ENCODE measurements at regions not wholly inside any gene's neighbourhood (a gene's known extent, or its start where the extent isn't known, plus 50 kb on each side); places are given as distances from the start of the nearest gene placed in this dataset.

DNA sequence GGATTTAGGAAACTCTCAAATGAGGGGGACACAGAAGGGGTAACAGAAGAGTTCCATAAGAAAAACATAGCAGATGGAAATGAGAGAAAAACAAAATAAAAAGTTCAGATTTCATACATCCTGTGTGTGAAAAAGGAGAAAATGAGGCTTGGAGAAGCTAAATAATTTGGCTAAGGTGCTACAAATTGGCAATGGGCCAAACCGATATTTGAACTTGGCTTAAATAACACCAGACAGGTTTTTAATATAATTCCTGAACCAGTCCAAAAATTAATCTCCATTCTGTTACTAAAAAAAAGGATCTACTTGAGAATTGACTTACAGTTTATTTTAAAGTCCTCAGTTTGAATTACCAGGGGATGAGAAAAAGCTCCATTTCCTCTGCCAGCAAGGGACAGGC lies 342.9 kb upstream of the DPH6 start:
- no peaks in the 10 kb centered on the region for H3K36me3 Mint-ChIP-seq
- no peaks in the 10 kb centered on the region for H3K27me3 Mint-ChIP-seq
- no peak overlapping the region for H3K27ac Mint-ChIP-seq
- H3K4me1 Mint-ChIP-seq: no peaks in the 10 kb centered on the region
- H3K4me3 Mint-ChIP-seq: no peak overlapping the region
- peaks cover 0 to 9% (median 2%) of the 10 kb centered on the region in 3 donors for H3K9me3 Mint-ChIP-seq

GRCh38 chr15:35907511-35907910 lies 361.5 kb upstream of the DPH6 start:
- Mint-ChIP-seq H3K4me3 (no peak overlapping the region), H3K4me1 (no peaks in the 10 kb centered on the region), H3K36me3 (no peaks in the 10 kb centered on the region), H3K27me3 (no peaks in the 10 kb centered on the region), H3K27ac (no peak overlapping the region), H3K9me3 (peaks cover 0 to 4% (median 0%) of the 10 kb centered on the region in 3 donors)

DNA sequence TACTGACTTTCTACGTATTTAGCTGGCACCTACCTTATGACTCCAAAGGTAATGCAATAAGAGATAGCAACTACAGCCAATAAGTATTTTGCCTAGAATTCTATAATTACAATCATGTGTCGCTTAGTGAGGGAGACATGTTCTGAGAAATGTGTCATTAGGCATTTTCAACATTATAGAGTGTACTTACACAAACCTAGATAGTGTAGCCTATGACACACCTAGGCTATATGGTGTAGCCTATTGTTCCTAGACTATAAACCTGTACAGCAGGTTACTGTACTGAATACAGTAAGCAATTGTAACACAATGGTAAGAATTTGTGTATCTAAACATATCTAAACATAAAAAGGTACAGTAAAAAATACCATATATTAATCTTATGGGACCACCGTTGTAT lies 363.4 kb upstream of the DPH6 start:
- H3K9me3 Mint-ChIP-seq: peaks cover 0 to 2% (median 0%) of the 10 kb centered on the region in 3 donors
- no peak overlapping the region for H3K27ac Mint-ChIP-seq
- no peaks in the 10 kb centered on the region for H3K27me3 Mint-ChIP-seq
- H3K36me3 Mint-ChIP-seq: no peaks in the 10 kb centered on the region
- no peaks in the 10 kb centered on the region for H3K4me1 Mint-ChIP-seq
- H3K4me3 Mint-ChIP-seq: no peak overlapping the region

DNA sequence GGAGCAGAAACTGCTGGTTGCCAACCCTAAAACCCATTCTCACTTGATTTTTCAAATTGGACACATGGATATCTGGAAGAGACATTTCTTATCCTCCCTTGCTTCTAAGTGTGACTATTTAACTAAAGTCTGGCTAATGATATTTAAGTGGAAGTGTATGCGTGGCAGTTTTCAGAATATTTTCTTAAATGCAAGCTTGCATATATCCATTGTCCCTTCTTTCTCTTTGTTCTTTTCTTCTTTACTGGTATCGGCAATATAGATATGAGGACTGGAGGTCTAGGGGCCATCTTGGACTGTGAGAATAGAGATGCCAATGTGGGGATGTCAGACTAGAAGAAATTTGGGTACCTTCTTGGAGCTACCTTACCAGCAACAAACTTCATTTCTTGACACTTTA lies 364.3 kb upstream of the DPH6 start:
- H3K4me3 Mint-ChIP-seq: no peak overlapping the region
- peaks cover 2 to 6% (median 2%) of the 10 kb centered on the region in 3 donors for H3K9me3 Mint-ChIP-seq
- H3K27ac Mint-ChIP-seq: no peak overlapping the region
- H3K36me3 Mint-ChIP-seq: no peaks in the 10 kb centered on the region
- H3K4me1 Mint-ChIP-seq: no peaks in the 10 kb centered on the region
- no peaks in the 10 kb centered on the region for H3K27me3 Mint-ChIP-seq

DNA sequence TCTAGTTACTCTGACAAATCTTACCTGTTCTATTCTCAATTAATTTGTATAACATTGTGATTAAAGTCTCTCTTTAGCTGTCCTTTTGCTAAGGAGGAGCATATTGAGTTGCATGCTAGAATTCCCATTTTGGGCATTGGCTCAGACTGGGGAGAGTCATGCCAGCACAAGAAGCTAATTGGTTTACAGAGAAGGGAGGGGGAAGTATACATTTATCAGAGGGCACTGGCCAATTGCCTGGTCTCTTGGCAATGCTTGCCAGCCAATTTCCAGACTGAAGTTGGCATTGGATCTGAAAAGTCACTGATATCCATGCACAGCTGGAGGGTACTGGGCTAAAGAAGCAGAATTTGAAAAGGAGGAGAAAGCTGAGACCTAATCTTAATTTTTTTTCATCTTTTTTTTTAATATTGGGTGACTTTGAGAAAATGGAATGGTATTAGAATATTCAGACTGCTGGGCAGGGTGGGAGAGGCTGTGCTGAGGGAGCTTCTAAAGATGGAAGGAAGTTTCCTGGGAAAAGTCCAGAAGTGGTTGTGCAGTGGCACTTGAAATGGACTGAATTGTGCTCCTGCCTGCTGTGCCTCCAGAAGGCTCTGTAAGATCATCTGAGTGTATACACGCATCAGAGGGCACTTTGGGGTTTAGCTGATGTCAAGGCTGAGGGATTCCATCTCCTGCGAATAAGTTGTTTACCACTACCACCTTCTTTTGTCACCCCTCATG lies 365.2 kb upstream of the DPH6 start:
- H3K4me3 Mint-ChIP-seq: no peak overlapping the region
- H3K36me3 Mint-ChIP-seq: no peaks in the 10 kb centered on the region
- no peak overlapping the region for H3K27ac Mint-ChIP-seq
- peaks cover 2 to 8% (median 5%) of the 10 kb centered on the region in 3 donors for H3K9me3 Mint-ChIP-seq
- no peaks in the 10 kb centered on the region for H3K27me3 Mint-ChIP-seq
- H3K4me1 Mint-ChIP-seq: no peaks in the 10 kb centered on the region

GRCh38 chr15:35912196-35912595 lies 366.2 kb upstream of the DPH6 start:
- Mint-ChIP-seq H3K27ac (no peak overlapping the region), H3K4me1 (no peaks in the 10 kb centered on the region), H3K4me3 (no peak overlapping the region), H3K9me3 (peaks cover 2 to 12% (median 5%) of the 10 kb centered on the region in 3 donors), H3K27me3 (no peaks in the 10 kb centered on the region), H3K36me3 (no peaks in the 10 kb centered on the region)

DNA sequence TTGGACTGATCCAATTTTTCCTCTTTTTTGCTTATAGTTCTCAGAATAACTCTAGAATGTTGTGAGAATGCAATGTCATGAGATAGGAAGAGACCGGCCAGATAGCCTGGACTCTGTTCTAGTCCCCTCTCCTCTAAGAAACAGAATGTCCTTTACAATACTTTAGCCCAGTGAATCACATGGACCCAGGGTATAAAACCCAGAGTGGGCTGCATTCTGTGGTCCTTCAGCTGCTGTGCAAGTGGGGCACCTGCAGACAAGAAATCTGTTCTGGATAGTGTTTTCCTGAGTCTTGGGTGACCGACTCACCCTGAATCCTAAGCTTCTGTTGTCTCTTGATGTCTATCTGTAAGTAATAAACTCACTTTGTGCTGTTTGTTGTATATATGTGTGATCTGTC lies 368.6 kb upstream of the DPH6 start:
- H3K4me1 Mint-ChIP-seq: no peaks in the 10 kb centered on the region
- H3K27ac Mint-ChIP-seq: no peak overlapping the region
- H3K9me3 Mint-ChIP-seq: peaks cover 2 to 15% (median 5%) of the 10 kb centered on the region in 3 donors
- no peaks in the 10 kb centered on the region for H3K27me3 Mint-ChIP-seq
- no peaks in the 10 kb centered on the region for H3K36me3 Mint-ChIP-seq
- H3K4me3 Mint-ChIP-seq: no peak overlapping the region

DNA sequence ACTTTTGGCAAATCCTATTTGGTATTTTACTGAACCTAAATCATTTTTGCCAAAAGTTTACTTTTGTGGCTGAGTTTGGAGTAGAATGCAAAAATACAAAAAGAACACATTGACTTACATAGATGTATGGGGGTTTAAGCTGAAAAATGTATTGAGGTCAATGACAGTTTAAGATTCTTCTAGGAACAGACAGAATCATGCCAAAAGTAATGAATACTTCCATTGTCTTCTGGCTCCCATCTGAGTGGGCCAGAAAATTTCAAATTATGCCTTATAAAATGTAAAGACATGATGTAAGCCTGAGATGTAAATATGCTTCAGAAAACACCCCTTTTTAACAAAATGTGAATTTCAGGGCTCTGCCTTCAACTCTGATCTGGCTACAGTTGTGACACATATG lies 375.1 kb upstream of the DPH6 start:
- H3K27me3 Mint-ChIP-seq: no peaks in the 10 kb centered on the region
- no peaks in the 10 kb centered on the region for H3K4me1 Mint-ChIP-seq
- H3K9me3 Mint-ChIP-seq: peaks cover 0 to 15% (median 0%) of the 10 kb centered on the region in 3 donors
- H3K27ac Mint-ChIP-seq: no peak overlapping the region
- no peak overlapping the region for H3K4me3 Mint-ChIP-seq
- H3K36me3 Mint-ChIP-seq: peaks cover 2% of the 10 kb centered on the region

GRCh38 chr15:35925275-35926006 lies 379.5 kb upstream of the DPH6 start:
- H3K27ac Mint-ChIP-seq: no peak overlapping the region
- peaks cover 0 to 7% (median 0%) of the 10 kb centered on the region in 3 donors for H3K9me3 Mint-ChIP-seq
- H3K36me3 Mint-ChIP-seq: peaks cover 2% of the 10 kb centered on the region
- no peaks in the 10 kb centered on the region for H3K27me3 Mint-ChIP-seq
- H3K4me1 Mint-ChIP-seq: no peaks in the 10 kb centered on the region
- H3K4me3 Mint-ChIP-seq: no peak overlapping the region

DNA sequence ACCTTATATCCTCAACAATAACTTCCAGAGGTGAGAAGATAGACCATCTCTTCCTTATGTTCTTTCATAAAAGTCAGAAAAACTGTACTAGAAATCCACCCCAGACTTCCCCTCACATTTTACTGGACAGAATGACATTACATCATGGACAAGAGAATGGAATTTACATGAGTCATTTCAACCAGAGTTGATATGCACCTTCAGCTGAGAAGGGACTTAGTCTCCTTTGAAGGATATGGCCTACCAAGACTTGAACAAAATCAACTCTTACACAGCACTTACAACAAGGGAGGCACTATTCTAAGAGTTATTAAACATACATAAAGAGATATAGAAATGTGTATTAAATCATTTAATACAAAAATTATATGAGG lies 380.0 kb upstream of the DPH6 start:
- Mint-ChIP-seq H3K9me3 (peaks cover 0 to 7% (median 0%) of the 10 kb centered on the region in 3 donors), H3K4me1 (no peaks in the 10 kb centered on the region), H3K27ac (no peak overlapping the region), H3K4me3 (no peak overlapping the region), H3K27me3 (no peaks in the 10 kb centered on the region), H3K36me3 (peaks cover 2% of the 10 kb centered on the region)

DNA sequence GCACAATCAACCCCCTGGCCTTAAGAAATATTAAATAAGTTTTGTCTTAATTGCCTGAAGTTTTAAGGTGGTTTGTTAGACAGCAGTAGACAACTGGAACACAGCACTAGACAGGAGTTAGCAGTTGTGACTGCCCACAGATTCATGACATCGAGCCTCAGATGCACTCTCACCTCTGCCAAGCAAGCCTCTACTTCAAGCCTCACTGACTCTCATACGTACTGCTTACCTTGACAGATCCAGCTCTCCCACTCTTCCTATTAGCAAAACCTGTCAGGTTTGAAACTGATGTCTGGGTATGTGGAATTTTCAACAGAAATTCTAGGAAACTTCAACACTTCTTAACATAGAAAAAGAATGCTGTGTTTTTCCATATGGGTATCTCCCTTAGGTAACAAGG lies 382.9 kb upstream of the DPH6 start:
- Mint-ChIP-seq H3K4me3 (no peak overlapping the region), H3K4me1 (no peaks in the 10 kb centered on the region), H3K27me3 (no peaks in the 10 kb centered on the region), H3K27ac (no peak overlapping the region), H3K36me3 (peaks cover 2% of the 10 kb centered on the region), H3K9me3 (no peaks in the 10 kb centered on the region)

DNA sequence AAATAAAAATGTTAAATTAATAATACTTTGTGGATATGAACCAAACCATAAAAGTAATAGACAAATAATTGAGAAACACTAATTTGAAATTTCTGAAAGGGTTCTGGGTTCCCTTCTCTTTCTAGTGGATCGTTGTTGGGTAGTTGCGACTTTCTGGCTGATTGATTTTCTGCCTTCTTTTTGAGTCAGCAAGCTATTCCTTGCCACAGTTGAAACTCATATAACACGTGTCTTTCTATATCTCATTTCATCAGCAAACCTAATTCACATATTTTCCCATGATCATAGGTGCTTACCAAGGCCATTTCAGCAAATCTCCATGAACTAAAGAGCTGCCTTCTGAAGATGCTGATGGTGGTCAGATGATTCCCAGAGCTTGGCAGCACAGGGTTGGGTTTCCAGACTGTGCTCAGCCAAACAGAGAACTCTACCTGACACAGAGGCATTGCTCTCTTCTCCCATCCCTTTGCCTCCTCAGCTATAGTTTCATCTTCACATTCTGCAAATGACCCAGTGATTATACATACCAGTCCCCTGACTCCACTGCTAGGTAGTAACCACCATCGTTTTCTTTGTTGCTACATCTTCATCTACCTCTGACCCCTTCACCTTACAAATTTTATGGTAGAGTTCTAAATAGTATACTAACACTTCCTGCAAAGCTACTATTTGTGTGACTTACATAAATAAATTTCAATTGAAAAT lies 383.9 kb upstream of the DPH6 start:
- Mint-ChIP-seq H3K4me3 (no peak overlapping the region), H3K27ac (peak overlapping the region in 1 of 3 donors; percentile 48), H3K27me3 (no peaks in the 10 kb centered on the region), H3K9me3 (no peaks in the 10 kb centered on the region), H3K4me1 (no peaks in the 10 kb centered on the region), H3K36me3 (peaks cover 2% of the 10 kb centered on the region)

DNA sequence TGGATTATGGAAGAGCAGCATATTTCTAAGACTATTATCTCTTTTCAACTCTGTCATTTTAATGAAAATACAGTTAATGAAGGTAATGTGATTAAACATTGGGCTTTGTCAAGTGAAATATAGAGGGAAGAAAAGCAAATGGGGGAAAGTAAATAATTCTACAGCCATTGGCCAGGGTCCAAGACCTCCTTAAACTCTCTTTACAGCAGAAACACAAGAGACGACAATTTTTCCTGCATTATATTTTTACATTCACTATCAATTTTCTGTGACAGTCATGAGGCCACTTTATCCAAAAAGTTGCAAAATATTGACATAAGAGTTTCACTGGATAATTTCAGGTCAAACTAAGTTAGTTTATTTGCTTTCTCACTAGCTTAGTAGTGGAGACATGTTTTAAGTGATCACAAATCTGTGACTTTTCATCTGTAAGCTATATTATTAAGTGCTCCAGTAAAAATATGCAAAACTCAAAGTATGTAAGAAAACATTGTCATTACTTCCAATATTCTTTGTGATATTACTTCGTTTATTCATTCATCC lies 385.9 kb upstream of the DPH6 start:
- H3K4me1 Mint-ChIP-seq: no peaks in the 10 kb centered on the region
- H3K4me3 Mint-ChIP-seq: no peak overlapping the region
- H3K27me3 Mint-ChIP-seq: no peaks in the 10 kb centered on the region
- no peaks in the 10 kb centered on the region for H3K9me3 Mint-ChIP-seq
- no peak overlapping the region for H3K27ac Mint-ChIP-seq
- no peaks in the 10 kb centered on the region for H3K36me3 Mint-ChIP-seq

- Mint-ChIP-seq H3K27me3 (no peaks in the 10 kb centered on the region), H3K9me3 (no peaks in the 10 kb centered on the region), H3K27ac (no peak overlapping the region), H3K36me3 (no peaks in the 10 kb centered on the region), H3K4me1 (no peaks in the 10 kb centered on the region), H3K4me3 (no peak overlapping the region)
Measured at GRCh38 chr15:35932531-35932930, 386.6 kb upstream of the DPH6 start.

GRCh38 chr15:35933531-35933930 lies 387.6 kb upstream of the DPH6 start:
- H3K36me3 Mint-ChIP-seq: no peaks in the 10 kb centered on the region
- H3K4me1 Mint-ChIP-seq: no peaks in the 10 kb centered on the region

More at GRCh38 chr15:35933531-35933930, 387.6 kb upstream of the DPH6 start:
- Mint-ChIP-seq H3K4me3 (no peak overlapping the region), H3K27me3 (no peaks in the 10 kb centered on the region), H3K27ac (no peak overlapping the region), H3K9me3 (no peaks in the 10 kb centered on the region)

Data from IgD-negative memory B cell (primary cell).